Stimulated activated CD8-positive, alpha-beta memory T cell treated with anti-CD3 and anti-CD28 coated beads, Interleukin-4, amount 100 ng/mL, for 48 hours (primary cell): ENCODE measurements at regions not wholly inside any gene's neighbourhood (a gene's known extent, or its start where the extent isn't known, plus 50 kb on each side); places are given as distances from the start of the nearest gene placed in this dataset.

Experiments
- DNase-seq: peaks from one replicate; pipeline ENCODE4 v3.0.0-alpha.2; 2020

GRCh38 chr16:85539084-85539483 is 74.0 kb upstream of the GSE1 start:
- no peak for DNase-seq

- no peak for DNase-seq
These were observed 73.4 kb upstream of the GSE1 start for GRCh38 chr16:85539629-85540291.

GRCh38 chr16:85541181-85541580 is 71.9 kb upstream of the GSE1 start:
- no peak for DNase-seq

- DNase-seq, result no peak
These were observed 71.5 kb upstream of the GSE1 start for GRCh38 chr16:85541619-85541979.

GRCh38 chr16:85541980-85542900 is 70.9 kb upstream of the GSE1 start:
- DNase-seq, result no peak

- no peak for DNase-seq
These were observed 69.6 kb upstream of the GSE1 start for GRCh38 chr16:85543536-85543935.

- no peak for DNase-seq
These were observed 69.1 kb upstream of the GSE1 start for GRCh38 chr16:85544016-85544415.

GRCh38 chr16:85544668-85545067 is 68.5 kb upstream of the GSE1 start:
- no peak for DNase-seq

- DNase-seq, result no peak
These were observed 67.8 kb upstream of the GSE1 start for GRCh38 chr16:85545227-85545818.

GRCh38 chr16:85546585-85547447 is 66.3 kb upstream of the GSE1 start:
- no peak for DNase-seq

- DNase-seq, result no peak
These were observed 64.7 kb upstream of the GSE1 start for GRCh38 chr16:85548375-85548774.

- no peak for DNase-seq
These were observed 63.2 kb upstream of the GSE1 start for GRCh38 chr16:85549766-85550421.

GRCh38 chr16:85550422-85550864 is 62.7 kb upstream of the GSE1 start:
- DNase-seq, result no peak

GRCh38 chr16:85550953-85551924 is 61.9 kb upstream of the GSE1 start:
- no peak for DNase-seq

- DNase-seq, result no peak
These were observed 60.1 kb upstream of the GSE1 start for GRCh38 chr16:85552980-85553435.

GRCh38 chr16:85553436-85554113 is 59.5 kb upstream of the GSE1 start:
- peak; percentile 66 for DNase-seq

GRCh38 chr16:85554114-85554888 is 58.8 kb upstream of the GSE1 start:
- peak; percentile 84 for DNase-seq

- peak; percentile 80 for DNase-seq
These were observed 58.0 kb upstream of the GSE1 start for GRCh38 chr16:85554889-85555718.
